Activated B cell treated with CpG ODN at 0.5 μM for 24 hours (primary cell): ENCODE measurements at regions not wholly inside any gene's neighbourhood (a gene's known extent, or its start where the extent isn't known, plus 50 kb on each side); places are given as distances from the start of the nearest gene placed in this dataset.

Source experiments
- ATAC-seq: fragments of 200-7000 bp; cut with Tn5 transposase; one replicate; pipeline ENCODE4 v1.10.0; 2021; ENCODE audit warnings: low read depth, mild to moderate bottlenecking, moderate library complexity
- CTCF ChIA-PET: fragments of 350-600 bp; sonication (Branson Sonifier 250); formaldehyde crosslinking; loops from one replicate; lab custom pipeline; 2021; ENCODE audit warnings: antibody characterized with exemption; lab: Charles Lee
- POLR2A ChIA-PET: fragments of 350-600 bp; sonication (Branson Sonifier 250); formaldehyde crosslinking; loops from one replicate; lab custom pipeline; 2021; ENCODE audit warnings: antibody characterized with exemption; lab: Charles Lee
- DNase-seq: peaks from one replicate; pipeline ENCODE4 v3.0.0; 2022
- H3K27ac Mint-ChIP-seq: one replicate; pipeline ENCODE4 v1.8.0; 2020; ENCODE audit warnings: mixed read lengths
- H3K27me3 Mint-ChIP-seq: one replicate; pipeline ENCODE4 v1.8.0; 2021; ENCODE audit warnings: mixed read lengths
- H3K36me3 Mint-ChIP-seq: one replicate; pipeline ENCODE4 v1.8.0; 2021; ENCODE audit warnings: low read depth, mixed read lengths
- H3K4me1 Mint-ChIP-seq: one replicate; pipeline ENCODE4 v1.8.0; 2021; ENCODE audit warnings: mixed read lengths
- H3K4me3 Mint-ChIP-seq: one replicate; pipeline ENCODE4 v1.8.0; 2020; ENCODE audit warnings: mild to moderate bottlenecking, mixed read lengths
- H3K9me3 Mint-ChIP-seq: one replicate; pipeline ENCODE4 v1.8.0; 2020; ENCODE audit warnings: mixed read lengths
- CTCF ChIP-seq: fragments of 200-600 bp; IDR thresholded peaks from one replicate; pipeline ENCODE4 v1.8.0; 2022; ENCODE audit warnings: antibody characterized with exemption, mild to moderate bottlenecking
- intact Hi-C: fragments of 100-400 bp; cut with micrococcal nuclease; formaldehyde crosslinking; loops from one replicate; pipeline ENCODE4 v1.15.1; 2024

- Mint-ChIP-seq H3K27ac (no peak overlapping the region), H3K4me1 (peaks cover 2% of the 10 kb centered on the region), H3K9me3 (peaks cover 3% of the 10 kb centered on the region), H3K36me3 (no peaks in the 10 kb centered on the region), H3K27me3 (peaks cover 2% of the 10 kb centered on the region), H3K4me3 (no peak overlapping the region)
- POLR2A ChIA-PET = no interaction called here
- no peak for TF ChIP-seq CTCF
- DNase-seq = no peak
- CTCF ChIA-PET = no interaction called here
- no peak for ATAC-seq
- intact Hi-C loops = no loop called here
Observed at GRCh38 chr3:13173186-13173585, 100.0 kb upstream of the IQSEC1 start.

GRCh38 chr3:13172644-13173013, 99.4 kb upstream of the IQSEC1 start:
- intact Hi-C loops = no loop called here
- POLR2A ChIA-PET = no interaction called here
- DNase-seq (no peak), ATAC-seq (no peak)
- H3K36me3 Mint-ChIP-seq = no peaks in the 10 kb centered on the region
- H3K27me3 Mint-ChIP-seq = peaks cover 2% of the 10 kb centered on the region
- H3K27ac Mint-ChIP-seq = no peak overlapping the region
- H3K4me1 Mint-ChIP-seq = peaks cover 2% of the 10 kb centered on the region
- H3K9me3 Mint-ChIP-seq = no peaks in the 10 kb centered on the region
- no peak for TF ChIP-seq CTCF
- CTCF ChIA-PET = no interaction called here
- H3K4me3 Mint-ChIP-seq = no peak overlapping the region

- H3K27ac Mint-ChIP-seq = no peak overlapping the region
- no peak for TF ChIP-seq CTCF
- DNase-seq (no peak), ATAC-seq (no peak)
- no peaks in the 10 kb centered on the region for H3K9me3 Mint-ChIP-seq
- no peaks in the 10 kb centered on the region for H3K36me3 Mint-ChIP-seq
- H3K4me3 Mint-ChIP-seq = no peak overlapping the region
- CTCF ChIA-PET = no interaction called here
- intact Hi-C loops = no loop called here
- peaks cover 3% of the 10 kb centered on the region for H3K27me3 Mint-ChIP-seq
- POLR2A ChIA-PET = no interaction called here
- H3K4me1 Mint-ChIP-seq = peaks cover 2% of the 10 kb centered on the region
Observed at GRCh38 chr3:13171704-13172643, 98.7 kb upstream of the IQSEC1 start.

- no peaks in the 10 kb centered on the region for H3K36me3 Mint-ChIP-seq
- H3K4me3 Mint-ChIP-seq = no peak overlapping the region
- peaks cover 2% of the 10 kb centered on the region for H3K4me1 Mint-ChIP-seq
- DNase-seq (no peak), ATAC-seq (no peak)
- H3K9me3 Mint-ChIP-seq = no peaks in the 10 kb centered on the region
- CTCF ChIA-PET = no interaction called here
- H3K27ac Mint-ChIP-seq = no peak overlapping the region
- H3K27me3 Mint-ChIP-seq = peaks cover 5% of the 10 kb centered on the region
- intact Hi-C loops = no loop called here
- POLR2A ChIA-PET = no interaction called here
- TF ChIP-seq CTCF = no peak
Observed at GRCh38 chr3:13170317-13170716, 97.1 kb upstream of the IQSEC1 start.

GRCh38 chr3:13168391-13168790, 95.2 kb upstream of the IQSEC1 start:
- Mint-ChIP-seq H3K4me1 (peaks cover 2% of the 10 kb centered on the region), H3K9me3 (no peaks in the 10 kb centered on the region), H3K27me3 (peaks cover 3% of the 10 kb centered on the region), H3K36me3 (no peaks in the 10 kb centered on the region), H3K27ac (no peak overlapping the region), H3K4me3 (no peak overlapping the region)
- ATAC-seq (no peak), DNase-seq (no peak)
- ChIA-PET POLR2A (no interaction called here), CTCF (no interaction called here)
- intact Hi-C loops = no loop called here
- TF ChIP-seq CTCF = no peak
